ENCODE measurements at regions not wholly inside any gene's neighbourhood (a gene's known extent, or its start where the extent isn't known, plus 50 kb on each side); places are given as distances from the start of the nearest gene placed in this dataset.

- TF ChIP-seq CTCF (conservative IDR thresholded peaks at IDR 0.05; ENCODE audit: low read depth, low read length) = no peak
- H3K4me3 ChIP-seq (ENCODE audit: low read depth, low read length) = no peak overlapping the region
- DNase-seq (ENCODE audit: low read depth) = no peak
Observed at GRCh38 chr1:244162786-244163530, 111.9 kb downstream of the ZBTB18 start.

- H3K4me3 ChIP-seq (ENCODE audit: low read depth, low read length) = peak overlapping the region; percentile 29
- no peak for TF ChIP-seq CTCF (conservative IDR thresholded peaks at IDR 0.05; ENCODE audit: low read depth, low read length)
- DNase-seq (ENCODE audit: low read depth) = peak; percentile 96
Observed at GRCh38 chr1:244163861-244164510, 112.9 kb downstream of the ZBTB18 start.

GRCh38 chr1:244164511-244164890 is 113.4 kb downstream of the ZBTB18 start:
- DNase-seq (ENCODE audit: low read depth) = no peak
- H3K4me3 ChIP-seq (ENCODE audit: low read depth, low read length) = no peak overlapping the region
- no peak for TF ChIP-seq CTCF (conservative IDR thresholded peaks at IDR 0.05; ENCODE audit: low read depth, low read length)

GRCh38 chr1:244165021-244165420 is 113.9 kb downstream of the ZBTB18 start:
- TF ChIP-seq CTCF (conservative IDR thresholded peaks at IDR 0.05; ENCODE audit: low read depth, low read length) = no peak
- no peak overlapping the region for H3K4me3 ChIP-seq (ENCODE audit: low read depth, low read length)
- DNase-seq (ENCODE audit: low read depth) = no peak

- no peak for DNase-seq (ENCODE audit: low read depth)
- no peak for TF ChIP-seq CTCF (conservative IDR thresholded peaks at IDR 0.05; ENCODE audit: low read depth, low read length)
- H3K4me3 ChIP-seq (ENCODE audit: low read depth, low read length) = no peak overlapping the region
Observed at GRCh38 chr1:244165701-244166100, 114.6 kb downstream of the ZBTB18 start.

- H3K4me3 ChIP-seq (ENCODE audit: low read depth, low read length) = no peak overlapping the region
- no peak for TF ChIP-seq CTCF (conservative IDR thresholded peaks at IDR 0.05; ENCODE audit: low read depth, low read length)
- no peak for DNase-seq (ENCODE audit: low read depth)
Observed at GRCh38 chr1:244171241-244171985, 120.3 kb downstream of the ZBTB18 start.
